GM21825 (cell line): ENCODE measurements at regions not wholly inside any gene's neighbourhood (a gene's known extent, or its start where the extent isn't known, plus 50 kb on each side); places are given as distances from the start of the nearest gene placed in this dataset.
"Not testable (repeated sequence)": the region's sequence is repeated elsewhere in the genome, so short reads cannot be mapped to it uniquely, and the experiment has no call there.

ENCODE experiments used
- ATAC-seq: cut with Tn5 transposase; IDR thresholded peaks from one replicate; pipeline ENCODE4 v1.9.1; 2021; ENCODE audit warnings: mild to moderate bottlenecking, moderate library complexity; ENCODE audit not compliant: unreplicated experiment

- ATAC-seq, result no peak
Observed at GRCh38 chr7:119758254-119758653, 514.7 kb upstream of the KCND2 start.

DNA sequence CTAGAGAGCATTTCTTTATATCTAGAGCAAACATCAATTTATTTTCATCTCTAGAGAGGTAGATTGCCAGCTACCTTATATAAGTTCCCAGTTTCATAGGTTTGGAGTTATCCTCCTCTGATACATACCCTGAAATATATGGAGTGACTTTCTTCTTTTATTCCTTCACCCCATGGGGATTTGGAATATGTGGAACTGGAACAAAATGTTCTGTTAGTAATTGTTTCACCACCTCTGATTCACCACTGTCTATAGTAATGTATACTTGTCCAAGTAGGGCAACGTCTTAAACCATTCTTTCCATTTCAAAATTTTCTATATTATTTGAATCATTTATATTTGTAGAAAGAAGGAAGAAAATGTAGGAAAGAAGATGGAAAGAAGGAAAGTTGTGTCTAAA lies 511.2 kb upstream of the KCND2 start:
- ATAC-seq, result no peak

DNA sequence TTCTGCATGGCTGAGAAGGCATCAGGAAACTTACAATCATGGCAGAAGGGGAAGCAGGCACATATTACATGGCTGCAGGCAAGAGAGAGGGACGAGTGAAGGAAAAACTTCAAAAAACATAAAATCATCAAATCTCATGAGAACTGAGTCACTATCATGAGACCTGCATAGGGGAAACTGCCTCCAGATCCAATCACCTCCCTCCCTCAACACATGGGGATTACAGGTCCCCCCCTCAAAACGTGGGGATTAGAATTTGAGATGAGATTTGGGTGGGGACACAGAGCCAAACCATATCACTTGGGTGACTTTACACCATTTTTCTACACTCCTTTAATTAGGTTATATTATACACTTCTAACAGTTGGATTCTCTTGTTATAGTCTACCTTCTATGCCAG lies 490.7 kb upstream of the KCND2 start:
- no peak for ATAC-seq

GRCh38 chr7:119783799-119784198 lies 489.2 kb upstream of the KCND2 start:
- no peak for ATAC-seq

GRCh38 chr7:119802147-119802546 lies 470.8 kb upstream of the KCND2 start:
- ATAC-seq, result no peak

DNA sequence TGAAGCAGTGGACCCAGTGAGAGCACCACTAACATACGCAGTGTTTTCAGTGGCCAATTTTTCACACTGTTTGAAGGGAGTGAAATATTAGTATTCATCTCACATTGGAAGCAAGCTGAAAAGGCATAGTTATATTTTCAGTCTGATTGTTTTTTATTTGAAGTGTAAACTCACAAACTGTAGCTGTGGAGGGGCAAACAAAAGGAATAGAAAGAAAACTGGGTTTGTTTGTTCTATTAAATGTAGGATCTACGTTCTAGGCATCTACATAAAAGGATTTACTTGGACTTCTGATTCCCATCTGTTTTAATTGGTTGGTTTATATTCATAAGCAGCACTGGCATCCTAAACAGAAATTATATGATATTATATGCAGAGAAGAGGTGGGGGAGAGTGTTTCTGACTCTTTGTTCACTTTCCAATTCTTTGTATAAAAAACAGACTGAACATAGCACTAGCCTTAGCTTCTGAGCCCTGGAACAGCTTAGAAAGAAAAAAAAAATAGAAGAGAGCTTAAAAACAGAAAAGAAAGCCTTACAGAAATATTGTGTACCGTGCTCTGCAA lies 447.8 kb upstream of the KCND2 start:
- no peak for ATAC-seq

GRCh38 chr7:119826547-119826946 lies 446.4 kb upstream of the KCND2 start:
- no peak for ATAC-seq

DNA sequence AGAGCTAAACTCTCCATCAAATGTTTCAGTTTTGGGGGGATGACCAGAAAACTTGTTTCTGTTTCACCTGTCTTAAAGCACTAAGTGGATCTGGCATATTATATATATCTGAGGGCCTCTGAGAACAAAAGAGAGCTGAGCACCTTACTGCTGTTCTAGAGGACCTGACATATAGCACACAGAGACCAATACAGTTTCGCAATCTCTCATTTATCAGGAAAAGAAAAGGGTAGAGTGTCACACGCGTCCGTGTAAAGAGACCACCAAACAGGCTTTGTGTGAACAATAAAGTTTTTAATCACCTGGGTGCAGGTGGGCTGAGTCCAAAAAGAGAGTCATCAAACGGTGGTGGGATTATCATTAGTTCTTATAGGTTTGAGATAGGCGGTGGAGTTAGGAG lies 434.5 kb upstream of the KCND2 start:
- ATAC-seq, result no peak

GRCh38 chr7:119842337-119842736 lies 430.6 kb upstream of the KCND2 start:
- no peak for ATAC-seq

DNA sequence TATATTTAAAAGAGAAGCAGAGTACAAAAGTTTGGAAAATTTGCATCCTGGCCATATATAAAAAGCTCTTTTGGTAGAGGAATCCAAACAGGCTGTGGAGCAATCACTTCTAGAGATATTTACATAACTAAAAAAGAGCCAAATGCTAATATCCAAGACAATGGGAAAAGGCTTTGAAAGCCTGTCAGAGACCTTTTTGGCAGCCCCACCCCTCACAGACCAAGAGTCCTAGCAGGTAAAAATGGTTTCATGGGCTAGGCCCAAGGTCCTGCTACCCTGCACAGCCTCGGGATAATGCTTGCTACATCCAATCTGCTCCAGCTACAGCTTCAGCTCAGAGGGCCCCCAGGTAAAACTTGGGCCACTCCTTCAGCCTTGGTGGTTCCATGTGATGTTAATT lies 430.2 kb upstream of the KCND2 start:
- ATAC-seq, result no peak

DNA sequence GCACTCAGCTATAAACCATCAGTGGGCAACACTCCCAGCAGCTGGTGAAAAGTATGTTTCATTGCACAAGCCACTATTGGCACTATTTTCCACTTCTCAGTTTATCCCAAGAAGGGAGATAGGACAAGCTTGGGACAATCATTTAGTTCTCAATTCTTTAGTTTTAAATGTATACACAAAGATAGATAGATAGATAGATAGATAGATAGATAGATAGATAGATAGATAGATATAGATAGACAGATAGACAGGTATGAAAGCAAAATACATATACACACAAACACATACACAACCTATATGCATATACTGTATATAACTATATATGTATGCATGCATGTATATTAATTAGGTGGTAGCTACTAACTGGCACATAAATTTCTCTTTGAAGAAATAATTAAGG lies 411.6 kb upstream of the KCND2 start:
- no peak for ATAC-seq

GRCh38 chr7:119868387-119868786 lies 404.6 kb upstream of the KCND2 start:
- ATAC-seq, result no peak

DNA sequence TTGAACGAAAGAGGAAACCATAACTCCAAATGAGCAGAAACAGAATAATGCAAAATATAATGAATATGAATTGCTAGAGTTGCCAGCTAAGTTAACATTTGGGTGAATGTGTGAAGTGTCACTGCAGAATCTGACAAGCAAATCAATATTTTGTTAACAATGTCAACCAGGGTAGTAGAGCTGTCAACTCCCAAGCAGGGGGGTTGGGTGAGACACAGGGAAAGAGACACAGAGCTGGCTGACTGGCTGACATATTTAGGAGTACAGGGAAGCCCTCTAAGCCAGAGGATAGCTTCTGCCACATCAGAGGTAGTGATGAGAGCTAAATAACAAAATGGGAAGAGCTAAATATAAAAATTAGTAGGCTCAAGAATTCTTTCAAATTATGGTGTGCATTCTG lies 393.1 kb upstream of the KCND2 start:
- ATAC-seq, result no peak

DNA sequence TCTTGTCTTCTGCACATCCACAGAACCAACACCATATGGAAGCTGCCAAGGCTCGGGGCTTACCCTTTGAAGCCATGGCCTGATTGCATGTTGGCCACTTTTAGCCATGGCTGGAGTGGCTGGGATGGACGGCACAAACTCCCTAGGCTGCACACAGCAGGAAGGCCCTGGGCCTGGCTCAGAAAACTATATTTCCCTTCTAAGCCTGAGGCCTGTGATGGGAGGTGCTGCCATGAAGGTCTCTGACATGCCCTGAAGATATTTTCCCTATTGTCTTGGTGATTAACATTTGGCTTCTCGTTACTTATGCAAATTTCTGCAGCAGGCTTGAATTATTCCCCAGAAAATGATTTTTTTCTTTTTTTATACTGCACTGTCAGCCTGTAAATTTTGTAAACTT lies 387.0 kb upstream of the KCND2 start:
- no peak for ATAC-seq

GRCh38 chr7:119886525-119886924 lies 386.4 kb upstream of the KCND2 start:
- ATAC-seq, result not testable (repeated sequence)

DNA sequence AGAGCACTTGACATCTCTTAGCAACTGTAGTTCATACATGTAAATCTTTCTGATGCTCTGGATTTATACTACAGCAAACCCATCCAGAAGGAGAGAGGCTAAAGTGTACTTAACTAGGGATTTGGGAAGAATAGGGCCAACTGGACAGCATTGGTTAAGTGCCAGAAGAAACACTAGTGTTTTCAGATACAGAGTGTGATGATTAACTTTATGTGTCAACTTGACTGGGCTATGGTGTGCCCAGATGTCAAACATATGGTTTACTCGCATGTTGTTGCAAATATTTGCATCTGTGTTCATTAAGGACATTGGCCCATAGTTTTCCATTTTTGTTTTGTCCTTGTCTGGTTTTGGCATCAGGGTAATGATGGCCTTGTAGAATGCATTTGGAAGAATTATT lies 384.7 kb upstream of the KCND2 start:
- no peak for ATAC-seq

GRCh38 chr7:119890631-119891030 lies 382.3 kb upstream of the KCND2 start:
- ATAC-seq, result no peak

DNA sequence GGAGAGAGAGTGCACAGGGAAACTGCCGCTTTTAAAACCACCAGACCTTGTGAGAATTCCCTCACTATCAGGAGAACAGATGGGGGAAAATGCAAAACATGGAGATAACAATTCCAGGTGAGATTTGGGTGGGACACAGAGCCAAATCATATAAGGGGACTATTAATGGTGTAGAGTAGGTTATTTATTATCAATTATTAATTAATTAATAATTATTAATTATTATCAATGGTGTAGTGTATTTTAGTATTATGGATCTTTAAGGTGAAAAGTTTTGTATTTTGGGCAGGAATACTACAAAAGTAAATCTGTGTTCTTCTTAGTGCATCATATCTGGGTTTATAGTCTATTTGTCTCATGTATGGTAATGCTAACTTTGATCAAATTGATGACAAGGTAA lies 377.7 kb upstream of the KCND2 start:
- no peak for ATAC-seq

DNA sequence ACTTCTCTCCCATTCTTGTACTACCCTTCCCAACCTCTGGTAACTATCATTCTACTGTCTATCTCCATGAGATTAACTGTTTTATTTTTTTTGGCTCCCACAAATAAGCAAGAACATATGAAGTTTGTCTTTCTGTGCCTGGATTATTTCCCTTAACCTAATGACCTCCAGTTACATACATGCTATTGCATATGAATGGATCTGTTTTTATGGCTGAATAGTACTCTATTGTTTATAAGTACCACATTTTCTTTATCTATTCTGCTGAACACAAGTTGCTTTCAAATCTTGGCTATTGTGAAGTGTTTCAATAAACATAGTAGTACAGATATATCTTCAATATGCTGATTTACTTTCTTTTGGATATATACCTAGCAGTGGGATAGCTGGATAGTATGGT lies 376.6 kb upstream of the KCND2 start:
- no peak for ATAC-seq

DNA sequence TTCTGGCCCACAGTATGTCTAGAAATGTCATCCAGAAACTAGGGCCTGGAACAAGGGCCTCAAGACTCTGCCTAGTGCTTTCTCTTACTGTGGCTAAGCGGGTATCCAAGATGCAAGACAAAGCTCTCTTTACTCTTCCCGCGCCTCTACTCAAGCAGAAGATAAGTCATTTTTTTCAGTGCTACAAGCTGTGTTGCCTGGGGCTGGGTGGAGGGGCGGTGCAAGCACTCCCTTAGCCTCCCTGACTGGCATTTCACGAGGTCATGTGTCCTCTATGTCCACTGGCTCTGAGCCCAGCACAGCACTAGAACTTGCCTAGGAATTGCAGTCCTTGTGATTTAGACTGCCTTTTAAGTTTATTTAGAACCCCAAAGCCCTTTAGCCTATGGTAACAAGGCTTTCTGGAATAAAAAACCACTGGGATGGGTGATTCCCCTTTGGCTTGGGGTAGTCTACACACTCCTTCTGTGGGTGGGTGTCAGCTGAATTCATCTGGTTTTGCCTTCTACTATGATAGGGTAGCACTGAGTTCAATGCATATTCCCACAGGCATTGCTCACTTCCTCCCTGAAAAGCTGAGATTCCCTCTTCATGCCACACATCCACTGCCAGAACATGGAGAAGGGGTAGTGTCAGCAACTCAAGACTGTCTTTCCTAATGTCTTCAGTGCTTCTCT lies 371.8 kb upstream of the KCND2 start:
- no peak for ATAC-seq

- no peak for ATAC-seq
Observed at GRCh38 chr7:119903085-119903484, 369.9 kb upstream of the KCND2 start.

DNA sequence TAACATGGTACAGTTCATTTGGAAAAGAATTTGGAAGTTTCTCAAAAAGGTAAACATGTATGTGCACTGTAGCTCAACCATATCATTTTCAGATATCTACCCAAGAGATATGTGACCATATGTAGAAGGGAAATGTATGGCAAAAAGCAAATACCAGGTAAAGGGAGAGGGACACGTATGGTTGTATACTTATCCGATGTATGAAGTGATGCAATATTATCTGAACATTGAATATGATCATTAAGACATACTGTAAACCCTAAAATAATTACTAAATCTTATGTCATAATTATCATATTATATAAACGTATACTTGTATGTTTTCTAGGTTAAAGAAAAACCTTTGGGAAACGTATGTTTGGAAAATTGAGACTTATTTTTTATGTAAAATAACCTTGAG lies 367.5 kb upstream of the KCND2 start:
- ATAC-seq, result no peak

GRCh38 chr7:119908948-119909347 lies 364.0 kb upstream of the KCND2 start:
- ATAC-seq, result no peak
